ENCODE measurements at regions not wholly inside any gene's neighbourhood (a gene's known extent, or its start where the extent isn't known, plus 50 kb on each side); places are given as distances from the start of the nearest gene placed in this dataset.

DNA sequence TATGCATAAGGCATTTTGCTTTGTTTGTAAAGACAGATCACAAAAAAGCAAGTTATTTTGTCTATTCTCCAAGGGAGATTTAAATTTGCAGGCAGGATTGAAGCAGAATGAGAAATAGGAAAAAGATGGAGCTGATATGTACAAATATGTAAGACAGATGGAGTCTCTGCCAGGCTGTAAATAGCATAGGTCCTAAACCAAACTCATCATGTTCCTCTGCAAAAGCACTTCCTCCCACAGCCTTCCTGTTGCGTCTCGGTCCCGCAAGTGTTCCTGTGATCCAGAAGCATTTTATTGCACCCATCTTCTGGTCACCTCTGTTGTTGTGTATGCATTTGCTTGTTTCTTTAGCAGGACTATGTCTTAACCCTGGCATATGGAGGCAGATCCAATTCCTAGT lies 95.7 kb upstream of the CLDN10 start:
- TF ChIP-seq CSRNP3 (CRISPR knock-in tag; IDR thresholded peaks at IDR 0.05) (no peak), RARB (CRISPR knock-in tag; IDR thresholded peaks at IDR 0.05) (no peak), ZNF8 (CRISPR knock-in tag; IDR thresholded peaks at IDR 0.05) (no peak), ZFP30 (CRISPR knock-in tag; IDR thresholded peaks at IDR 0.05) (no peak), ZNF70 (CRISPR knock-in tag; IDR thresholded peaks at IDR 0.05) (no peak), POU6F1 (CRISPR knock-in tag; IDR thresholded peaks at IDR 0.05; ENCODE audit: borderline replicate concordance, low read depth) (no peak), PATZ1 (CRISPR knock-in tag; IDR thresholded peaks at IDR 0.05; ENCODE audit: borderline replicate concordance) (no peak), BACH2 (CRISPR knock-in tag; IDR thresholded peaks at IDR 0.05; ENCODE audit: borderline replicate concordance) (no peak), ZC3H10 (CRISPR knock-in tag; IDR thresholded peaks at IDR 0.05) (no peak), TOX (CRISPR knock-in tag; IDR thresholded peaks at IDR 0.05; ENCODE audit: borderline replicate concordance) (no peak), PPARA (CRISPR knock-in tag; IDR thresholded peaks at IDR 0.05; ENCODE audit: borderline replicate concordance) (no peak)

All from SK-N-SH treated with all-trans-retinoic acid at 6 μM for 48 hours (cell line).